H9 (cell line): ENCODE measurements at regions not wholly inside any gene's neighbourhood (a gene's known extent, or its start where the extent isn't known, plus 50 kb on each side); places are given as distances from the start of the nearest gene placed in this dataset.

Experiments used
- DNase-seq: peaks from one replicate; pipeline ENCODE4 v3.0.0-alpha.2; 2017
- H2AFZ ChIP-seq: one replicate; pipeline ENCODE4 v1.6.1; 2013; ENCODE audit warnings: mild to moderate bottlenecking, low read length, control low read depth, moderate library complexity
- H2AK5ac ChIP-seq: 2 replicates; pipeline ENCODE4 v1.6.1; 2013; ENCODE audit warnings: low read length, control low read depth, mixed read lengths; ENCODE audit not compliant: insufficient read length
- H2BK120ac ChIP-seq: one replicate; pipeline ENCODE4 v1.6.1; 2013; ENCODE audit warnings: low read depth, mild to moderate bottlenecking, low read length, control low read depth, inconsistent platforms; ENCODE audit not compliant: poor library complexity, severe bottlenecking
- H2BK12ac ChIP-seq: 2 replicates; pipeline ENCODE4 v1.6.1; 2013; ENCODE audit warnings: low read length, control low read depth, mixed read lengths, low read depth; ENCODE audit not compliant: insufficient read length
- H2BK15ac ChIP-seq: 2 replicates; pipeline ENCODE4 v1.6.1; 2013; ENCODE audit warnings: low read depth, low read length, control low read depth
- H2BK20ac ChIP-seq: one replicate; pipeline ENCODE4 v1.6.1; 2013; ENCODE audit warnings: low read depth, mild to moderate bottlenecking, low read length, control low read depth, inconsistent platforms; ENCODE audit not compliant: poor library complexity, severe bottlenecking
- H2BK5ac ChIP-seq: 2 replicates; pipeline ENCODE4 v1.6.1; 2013; ENCODE audit warnings: low read length, control low read depth, mixed read lengths; ENCODE audit not compliant: insufficient read length
- H3K14ac ChIP-seq: 2 replicates; pipeline ENCODE4 v1.6.1; 2013; ENCODE audit warnings: low read length, control low read depth; ENCODE audit not compliant: insufficient read depth
- H3K18ac ChIP-seq: 2 replicates; pipeline ENCODE4 v1.6.1; 2013; ENCODE audit warnings: low read depth, mild to moderate bottlenecking, mixed read lengths, low read length, control low read depth; ENCODE audit not compliant: insufficient read length
- H3K23ac ChIP-seq: 2 replicates; pipeline ENCODE4 v1.6.1; 2013; ENCODE audit warnings: low read length, control low read depth, mixed read lengths, low read depth; ENCODE audit not compliant: insufficient read length
- H3K23me2 ChIP-seq: 2 replicates; pipeline ENCODE4 v1.6.1; 2013; ENCODE audit warnings: low read depth, mild to moderate bottlenecking, mixed read lengths, low read length, control low read depth; ENCODE audit not compliant: insufficient read length, poor library complexity, severe bottlenecking
- H3K27ac ChIP-seq: 2 replicates; pipeline ENCODE4 v1.5.1; 2013; ENCODE audit warnings: low read length, control low read depth, mixed read lengths, low read depth; ENCODE audit not compliant: insufficient read length
- H3K27me3 ChIP-seq: 2 replicates; pipeline ENCODE4 v1.6.1; 2013; ENCODE audit warnings: low read length, control low read depth, inconsistent platforms; ENCODE audit not compliant: insufficient read depth
- H3K4ac ChIP-seq: 2 replicates; pipeline ENCODE4 v1.6.1; 2013; ENCODE audit warnings: low read depth, mild to moderate bottlenecking, control low read depth, inconsistent platforms, low read length, moderate library complexity
- H3K4me1 ChIP-seq: 2 replicates; pipeline ENCODE4 v1.6.1; 2013; ENCODE audit warnings: low read length, control low read depth, inconsistent platforms; ENCODE audit not compliant: insufficient read depth
- H3K4me2 ChIP-seq: 2 replicates; pipeline ENCODE4 v1.6.1; 2013; ENCODE audit warnings: low read length, control low read depth, mixed read lengths; ENCODE audit not compliant: insufficient read length, insufficient read depth
- H3K56ac ChIP-seq: 2 replicates; pipeline ENCODE4 v1.6.1; 2013; ENCODE audit warnings: low read depth, mild to moderate bottlenecking, mixed read lengths, low read length, control low read depth; ENCODE audit not compliant: insufficient read length
- H3K79me1 ChIP-seq: 2 replicates; pipeline ENCODE4 v1.6.1; 2013; ENCODE audit warnings: low read depth, mild to moderate bottlenecking, moderate library complexity, low read length, control low read depth, inconsistent platforms; ENCODE audit not compliant: insufficient read depth, poor library complexity, severe bottlenecking
- H3K79me2 ChIP-seq: 2 replicates; pipeline ENCODE4 v1.6.1; 2013; ENCODE audit warnings: low read length, control low read depth, inconsistent platforms; ENCODE audit not compliant: insufficient read depth
- H3K9ac ChIP-seq: 2 replicates; pipeline ENCODE4 v1.6.1; 2013; ENCODE audit warnings: low read length, control low read depth, mixed read lengths; ENCODE audit not compliant: insufficient read length; ENCODE audit errors: extremely low read depth
- H3K9me3 ChIP-seq: one replicate; pipeline ENCODE4 v1.6.1; 2013; ENCODE audit warnings: low read depth, low read length, inconsistent platforms; ENCODE audit not compliant: control insufficient read depth
- H3T11ph ChIP-seq: one replicate; pipeline ENCODE4 v1.6.1; 2013; ENCODE audit warnings: mild to moderate bottlenecking, low read length, control low read depth, inconsistent platforms
- H4K20me1 ChIP-seq: one replicate; pipeline ENCODE4 v1.6.1; 2013; ENCODE audit not compliant: control insufficient read depth, insufficient read length, insufficient read depth
- H4K5ac ChIP-seq: 2 replicates; pipeline ENCODE4 v1.6.1; 2013; ENCODE audit warnings: low read depth, mild to moderate bottlenecking, mixed read lengths, low read length, control low read depth; ENCODE audit not compliant: insufficient read length
- H4K8ac ChIP-seq: replicated peaks from 2 replicates; pipeline ENCODE4 v1.6.1; 2013; ENCODE audit warnings: low read length, control low read depth, mixed read lengths, low read depth; ENCODE audit not compliant: insufficient read length
- H4K91ac ChIP-seq: 2 replicates; pipeline ENCODE4 v1.6.1; 2013; ENCODE audit warnings: low read depth, mild to moderate bottlenecking, moderate library complexity, mixed read lengths, low read length, control low read depth; ENCODE audit not compliant: insufficient read length
- H3K27ac Mint-ChIP-seq, 3 experiments: 2 replicates in 2 of 3; 3 replicates in 1 of 3; pipeline ENCODE4 v1.8.0; 2020 to 2021; ENCODE audit warnings: mixed read lengths in 3 of 3, mild to moderate bottlenecking in 1 of 3, moderate library complexity in 1 of 3
- H3K27me3 Mint-ChIP-seq: 2 replicates; pipeline ENCODE4 v1.8.0; 2021; ENCODE audit warnings: low read depth, mild to moderate bottlenecking, moderate library complexity, mixed read lengths
- H3K36me3 Mint-ChIP-seq, 3 experiments: 2 replicates in 2 of 3; 3 replicates in 1 of 3; pipeline ENCODE4 v1.8.0; 2020 to 2021; ENCODE audit warnings: low read depth in 3 of 3, mixed read lengths in 3 of 3; ENCODE audit not compliant: insufficient read depth in 1 of 3
- H3K4me1 Mint-ChIP-seq, 2 experiments: 2 replicates each; pipeline ENCODE4 v1.8.0; 2020; ENCODE audit warnings: mixed read lengths in 2 of 2
- H3K4me3 Mint-ChIP-seq, 2 experiments: 2 replicates in 1 of 2; 3 replicates in 1 of 2; pipeline ENCODE4 v1.8.0; 2020 to 2021; ENCODE audit warnings: mild to moderate bottlenecking in 2 of 2, mixed read lengths in 2 of 2, moderate library complexity in 1 of 2
- H3K9me3 Mint-ChIP-seq, 2 experiments: 2 replicates in 1 of 2; 3 replicates in 1 of 2; pipeline ENCODE4 v1.8.0; 2020; ENCODE audit warnings: mild to moderate bottlenecking in 2 of 2, mixed read lengths in 2 of 2, moderate library complexity in 1 of 2
- CTCF ChIP-seq: fragments of 200-600 bp; sonication (generic); conservative IDR thresholded peaks from 3 replicates; pipeline ENCODE4 v1.8.0; 2021; ENCODE audit warnings: antibody characterized with exemption, mild to moderate bottlenecking
- WGBS: extraction: QIAGEN DNeasy Blood & Tissue Kit; methylation state at CpG from one replicate; pipeline ENCODE4 v1.1.7; 2013; ENCODE audit warnings: missing lambda C conversion rate, low lambda C conversion rate, mixed read lengths; ENCODE audit not compliant: insufficient read length; ENCODE audit errors: extremely low coverage; 5-methylcytosine and 5-hydroxymethylcytosine counted together

DNA sequence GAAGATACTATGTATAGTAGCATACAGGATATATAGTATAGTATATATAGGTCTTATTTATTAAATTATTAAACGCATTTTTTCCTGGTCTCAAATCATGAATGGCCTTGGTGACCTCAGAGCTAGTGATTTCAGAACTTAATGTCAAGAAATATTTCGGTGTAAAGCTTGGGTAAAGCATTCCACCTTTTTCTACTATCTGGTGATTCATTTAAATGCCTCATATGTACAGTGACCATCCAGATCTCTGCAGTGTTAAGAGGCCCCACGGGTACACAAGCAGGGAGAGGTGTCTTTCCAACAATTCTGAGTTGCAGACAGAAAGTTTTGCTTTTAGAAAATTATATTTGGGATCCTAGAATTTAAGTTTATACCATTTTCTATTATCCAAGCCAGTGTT, 626.5 kb downstream of the PTPRC start:
- Histone ChIP-seq H3K4me1 (no peaks in the 10 kb centered on the region), H4K5ac (no peak overlapping the region), H2BK15ac (no peak overlapping the region), H4K20me1 (no peaks in the 10 kb centered on the region), H3K79me2 (no peaks in the 10 kb centered on the region), H2BK20ac (no peak overlapping the region), H3K23ac (no peak overlapping the region), H3K27ac (no peak overlapping the region), H3K9ac (no peak overlapping the region), H2AK5ac (no peak overlapping the region), H3K14ac (no peak overlapping the region), H3K4me2 (no peak overlapping the region), H2AFZ (no peak overlapping the region), H3K4ac (no peak overlapping the region), H4K91ac (no peak overlapping the region), H3K27me3 (no peaks in the 10 kb centered on the region), H3T11ph (no peak overlapping the region), H3K18ac (no peak overlapping the region), H2BK120ac (no peak overlapping the region), H2BK12ac (no peak overlapping the region), H3K23me2 (no peaks in the 10 kb centered on the region), H3K79me1 (no peaks in the 10 kb centered on the region), H3K9me3 (no peaks in the 10 kb centered on the region), H2BK5ac (no peak overlapping the region), H4K8ac (no peak overlapping the region), H3K56ac (no peak overlapping the region)
- no peak overlapping the region for H3K4me3 Mint-ChIP-seq
- no peaks in the 10 kb centered on the region for H3K9me3 Mint-ChIP-seq
- no peaks in the 10 kb centered on the region for H3K36me3 Mint-ChIP-seq
- TF ChIP-seq CTCF, result no peak
- no peak for DNase-seq
- no CpG with 5 or more reads among the region's 3 CpGs for WGBS
- H3K27ac Mint-ChIP-seq, result no peak overlapping the region; a peak in 1 of 7 replicates
- no peaks in the 10 kb centered on the region for H3K27me3 Mint-ChIP-seq
- H3K4me1 Mint-ChIP-seq, result no peaks in the 10 kb centered on the region
